IMR-90 (cell line): ENCODE measurements at regions not wholly inside any gene's neighbourhood (a gene's known extent, or its start where the extent isn't known, plus 50 kb on each side); places are given as distances from the start of the nearest gene placed in this dataset.

Source experiments
- ATAC-seq: fragments of 200-7000 bp; cut with Tn5 transposase; 2 replicates; pipeline ENCODE4 v1.9.1; 2020; ENCODE audit warnings: low read depth, mild to moderate bottlenecking, moderate library complexity
- BruUV-seq: library from RNA; stranded (reverse); fragments of 400-500 nt; replicated peaks from 2 replicates; lab custom pipeline; 2021; lab: Mats Ljungman, UMichigan
- CTCF ChIA-PET: fragments of 300-600 bp; formaldehyde crosslinking; extraction: SDS; loops from one replicate; lab custom pipeline; 2021; ENCODE audit warnings: antibody characterized with exemption; lab: Yijun Ruan, JAX
- POLR2A ChIA-PET: fragments of 300-600 bp; sonication (Branson Sonifier 250); formaldehyde crosslinking; loops from one replicate; lab custom pipeline; 2022; ENCODE audit warnings: antibody characterized with exemption; ENCODE audit not compliant: unreplicated experiment; lab: Charles Lee
- DNase-seq: peaks from one replicate; pipeline ENCODE4 v3.0.0; 2013
- H2AFZ ChIP-seq: replicated peaks from 2 replicates; pipeline ENCODE3; 2013; ENCODE audit warnings: low read length, mild to moderate bottlenecking; ENCODE audit not compliant: poor library complexity
- H2AK5ac ChIP-seq: 2 replicates; pipeline ENCODE4 v1.6.1; 2013; ENCODE audit warnings: low read depth, low read length, inconsistent platforms
- H2AK9ac ChIP-seq: replicated peaks from 2 replicates; pipeline ENCODE3; 2013; ENCODE audit warnings: mild to moderate bottlenecking, low read depth, low read length, moderate library complexity; ENCODE audit not compliant: poor library complexity
- H2BK120ac ChIP-seq: 2 replicates; pipeline ENCODE4 v1.6.1; 2013; ENCODE audit warnings: low read depth, low read length, inconsistent platforms
- H2BK15ac ChIP-seq: 3 replicates; pipeline ENCODE4 v1.6.1; 2013; ENCODE audit warnings: low read depth, low read length, inconsistent platforms
- H2BK20ac ChIP-seq: 2 replicates; pipeline ENCODE4 v1.6.1; 2013; ENCODE audit warnings: low read depth, mild to moderate bottlenecking, inconsistent platforms, low read length, moderate library complexity
- H2BK5ac ChIP-seq: 2 replicates; pipeline ENCODE4 v1.6.1; 2013; ENCODE audit warnings: mild to moderate bottlenecking, low read depth, low read length, inconsistent platforms; ENCODE audit not compliant: poor library complexity, severe bottlenecking
- H3K14ac ChIP-seq: replicated peaks from 2 replicates; pipeline ENCODE4 v1.6.1; 2013; ENCODE audit warnings: low read depth, low read length, inconsistent platforms
- H3K18ac ChIP-seq: 2 replicates; pipeline ENCODE4 v1.6.1; 2013; ENCODE audit warnings: low read depth, low read length, control low read depth
- H3K23ac ChIP-seq: 2 replicates; pipeline ENCODE4 v1.6.1; 2013; ENCODE audit warnings: low read depth, low read length, inconsistent platforms
- H3K27ac ChIP-seq: 2 replicates; pipeline ENCODE4 v1.5.1; 2013; ENCODE audit warnings: mild to moderate bottlenecking, control low read depth, low read length; ENCODE audit not compliant: insufficient read depth
- H3K27me3 ChIP-seq: 2 replicates; pipeline ENCODE4 v1.6.1; 2013; ENCODE audit warnings: low read length; ENCODE audit not compliant: control insufficient read depth, insufficient read depth
- H3K36me3 ChIP-seq: 2 replicates; pipeline ENCODE4 v1.6.1; 2013; ENCODE audit warnings: low read length, mixed read lengths; ENCODE audit not compliant: control insufficient read depth, insufficient read depth
- H3K4ac ChIP-seq: 2 replicates; pipeline ENCODE4 v1.6.1; 2013; ENCODE audit warnings: low read depth, low read length, inconsistent platforms
- H3K4me1 ChIP-seq: 2 replicates; pipeline ENCODE4 v1.6.1; 2013; ENCODE audit warnings: low read length, mixed read lengths; ENCODE audit not compliant: control insufficient read depth, insufficient read depth
- H3K4me2 ChIP-seq: 2 replicates; pipeline ENCODE4 v1.6.1; 2013; ENCODE audit warnings: low read depth, mild to moderate bottlenecking, control low read depth, low read length, moderate library complexity
- H3K4me3 ChIP-seq: 2 replicates; pipeline ENCODE4 v1.5.1; 2013; ENCODE audit warnings: low read depth, mild to moderate bottlenecking, control low read depth, low read length, moderate library complexity; ENCODE audit not compliant: insufficient read depth
- H3K56ac ChIP-seq: 2 replicates; pipeline ENCODE4 v1.6.1; 2013; ENCODE audit warnings: low read length, inconsistent platforms; ENCODE audit not compliant: insufficient read depth; ENCODE audit errors: extremely low read depth
- H3K79me1 ChIP-seq, 2 experiments: 2 replicates each; pipeline ENCODE4 v1.6.1; 2013; ENCODE audit warnings: low read length in 2 of 2, inconsistent platforms in 1 of 2, low read depth in 1 of 2
- H3K9ac ChIP-seq: 2 replicates; pipeline ENCODE4 v1.6.1; 2013; ENCODE audit warnings: low read depth, low read length, control low read depth
- H3K9me1 ChIP-seq: 2 replicates; pipeline ENCODE4 v1.6.1; 2013; ENCODE audit warnings: low read length, inconsistent platforms; ENCODE audit not compliant: insufficient read depth
- H3K9me3 ChIP-seq: 2 replicates; pipeline ENCODE4 v1.6.1; 2013; ENCODE audit warnings: low read length; ENCODE audit not compliant: control insufficient read depth, insufficient read depth
- H4K20me1 ChIP-seq: 2 replicates; pipeline ENCODE4 v1.6.1; 2013; ENCODE audit warnings: low read length, inconsistent platforms; ENCODE audit not compliant: insufficient read depth
- H4K5ac ChIP-seq: 2 replicates; pipeline ENCODE4 v1.6.1; 2013; ENCODE audit warnings: mild to moderate bottlenecking, low read depth, low read length, control low read depth
- H4K8ac ChIP-seq, 2 experiments: 2 replicates each; pipeline ENCODE4 v1.6.1; 2013; ENCODE audit warnings: low read depth in 2 of 2, low read length in 2 of 2, control low read depth in 1 of 2, inconsistent platforms in 1 of 2
- H4K91ac ChIP-seq: 2 replicates; pipeline ENCODE4 v1.6.1; 2013; ENCODE audit warnings: low read depth, low read length, inconsistent platforms; ENCODE audit not compliant: insufficient read depth
- BHLHE40 ChIP-seq: fragments of 150-350 bp; IDR thresholded peaks from 2 replicates; pipeline ENCODE4 v1.6.1; 2016; ENCODE audit warnings: mild to moderate bottlenecking, low read depth, low read length
- CEBPB ChIP-seq: IDR thresholded peaks from 2 replicates; pipeline ENCODE4 v1.6.1; 2012; ENCODE audit warnings: low read depth, low read length, improper control_type of control experiment
- CHD1 ChIP-seq: IDR thresholded peaks from 2 replicates; pipeline ENCODE4 v1.6.1; 2012; ENCODE audit warnings: low read depth, low read length, improper control_type of control experiment
- FOS ChIP-seq: fragments of 150-350 bp; IDR thresholded peaks from 2 replicates; pipeline ENCODE4 v1.6.1; 2016; ENCODE audit warnings: low read depth, low read length
- MAFK ChIP-seq: IDR thresholded peaks from 2 replicates; pipeline ENCODE4 v1.6.1; 2012; ENCODE audit warnings: low read depth, low read length, improper control_type of control experiment
- MAZ ChIP-seq: IDR thresholded peaks from 2 replicates; pipeline ENCODE4 v1.6.1; 2012; ENCODE audit warnings: low read depth, mild to moderate bottlenecking, low read length, improper control_type of control experiment, moderate library complexity, borderline replicate concordance
- MXI1 ChIP-seq: IDR thresholded peaks from 2 replicates; pipeline ENCODE4 v1.6.1; 2012; ENCODE audit warnings: low read depth, mild to moderate bottlenecking, low read length, moderate library complexity, borderline replicate concordance
- NFE2L2 ChIP-seq: fragments of 150-350 bp; IDR thresholded peaks from 2 replicates; pipeline ENCODE4 v1.6.1; 2016; ENCODE audit warnings: low read depth, mild to moderate bottlenecking, low read length
- POLR2A ChIP-seq: IDR thresholded peaks from 2 replicates; pipeline ENCODE4 v1.6.1; 2012; ENCODE audit warnings: mild to moderate bottlenecking, low read depth, low read length
- RAD21 ChIP-seq: IDR thresholded peaks from 2 replicates; pipeline ENCODE4 v1.6.1; 2012; ENCODE audit warnings: low read length, improper control_type of control experiment
- RCOR1 ChIP-seq: IDR thresholded peaks from 2 replicates; pipeline ENCODE4 v1.6.1; 2012; ENCODE audit warnings: mild to moderate bottlenecking, low read length, improper control_type of control experiment; ENCODE audit not compliant: insufficient replicate concordance
- RFX5 ChIP-seq: IDR thresholded peaks from 2 replicates; pipeline ENCODE4 v1.8.0; 2012; ENCODE audit warnings: low read depth, mild to moderate bottlenecking, low read length, moderate library complexity
- SMC3 ChIP-seq: fragments of 150-350 bp; IDR thresholded peaks from 2 replicates; pipeline ENCODE4 v1.6.1; 2016; ENCODE audit warnings: low read depth, mild to moderate bottlenecking, antibody characterized with exemption, low read length, moderate library complexity
- whole genome bisulfite sequencing, 2 experiments: methylation state at CpG; one replicate each; pipeline versions ENCODE4 v1.1.5 to v1.1.7; 2013; ENCODE audit warnings: missing lambda C conversion rate in 2 of 2; ENCODE audit not compliant: insufficient read length in 1 of 2; ENCODE audit errors: extremely low coverage in 2 of 2; 5-methylcytosine and 5-hydroxymethylcytosine counted together
- dilution Hi-C: fragments of 300-500 bp; cut with HindIII; formaldehyde crosslinking; loops from one replicate; pipeline ENCODE4 v1.14.3; 2018; ENCODE audit warnings: low sequenced_read_pairs; ENCODE audit not compliant: unreplicated experiment
- in situ Hi-C: fragments of 300-500 bp; cut with MboI; formaldehyde crosslinking; loops from 3 replicates; pipeline ENCODE4 v1.14.3; 2019; ENCODE audit warnings: low sequenced_read_pairs, inconsistent platforms, mixed read lengths
- intact Hi-C: fragments of 100-400 bp; cut with micrococcal nuclease; formaldehyde crosslinking; loops from 2 replicates; pipeline ENCODE4 v1.10.0; 2022
- TF ChIP-seq, protein P1 (sequence below): conservative IDR thresholded peaks from 2 replicates; pipeline ENCODE4 v1.5.1; 2012; ENCODE audit warnings: mild to moderate bottlenecking, low read depth, low read length, improper control_type of control experiment
- TF ChIP-seq, protein P2 (sequence below): fragments of 150-350 bp; IDR thresholded peaks from 2 replicates; pipeline ENCODE4 v1.6.1; 2017; ENCODE audit warnings: mild to moderate bottlenecking, antibody characterized with exemption, low read length, low read depth
- TF ChIP-seq, protein P3 (sequence below): fragments of 150-350 bp; IDR thresholded peaks from 2 replicates; pipeline ENCODE4 v1.6.1; 2016; ENCODE audit warnings: low read depth, mild to moderate bottlenecking, low read length, moderate library complexity, borderline replicate concordance

DNA sequence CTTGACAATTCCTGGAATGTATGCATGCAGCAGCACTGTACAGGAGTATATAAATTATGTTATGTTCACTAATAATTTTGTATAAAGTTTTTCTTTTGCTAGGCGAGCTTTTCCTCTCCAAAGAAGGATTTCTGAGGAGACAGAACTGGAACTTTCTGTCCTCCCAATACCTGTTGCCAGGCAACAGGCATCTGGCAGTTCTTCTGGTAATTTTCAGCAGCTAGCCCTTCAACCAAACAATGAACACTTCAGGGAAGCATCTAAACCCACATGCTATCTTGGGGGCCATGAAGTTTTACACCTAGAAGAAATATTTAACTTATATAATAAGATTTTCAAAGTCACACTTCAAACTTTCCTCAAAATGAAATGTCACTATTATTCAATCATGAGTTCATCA is 162.9 kb upstream of the SYT10 start:
- no peak overlapping the region for H3K4ac ChIP-seq
- H3K36me3 ChIP-seq = no peaks in the 10 kb centered on the region
- H3K9me1 ChIP-seq = no peaks in the 10 kb centered on the region
- in situ Hi-C loops (no loop called here), intact Hi-C loops (no loop called here), dilution Hi-C loops (no loop called here)
- no CpG with 5 or more reads among the region's 1 CpG for WGBS, 2 experiments
- ChIA-PET CTCF (no interaction called here), POLR2A (no interaction called here)
- no peaks in the 10 kb centered on the region for H4K20me1 ChIP-seq
- H3K27me3 ChIP-seq = no peaks in the 10 kb centered on the region
- H3K4me3 ChIP-seq = no peak overlapping the region
- no peak overlapping the region for H2AK9ac ChIP-seq
- DNase-seq = no peak
- no peak overlapping the region for H3K18ac ChIP-seq
- no peak overlapping the region for H3K14ac ChIP-seq
- no TSS peak for BruUV-seq
- H2BK20ac ChIP-seq = no peak overlapping the region
- H4K5ac ChIP-seq = no peak overlapping the region
- peaks cover 3% of the 10 kb centered on the region; the same call in 1 of the 2 replicates for H3K9me3 ChIP-seq
- no peak overlapping the region for H2BK15ac ChIP-seq
- no peaks in the 10 kb centered on the region for H3K4me1 ChIP-seq
- no peak overlapping the region for H2BK5ac ChIP-seq
- no peak overlapping the region for H3K23ac ChIP-seq
- no peak overlapping the region for H3K9ac ChIP-seq
- H3K27ac ChIP-seq = no peak overlapping the region
- H2BK120ac ChIP-seq = no peak overlapping the region
- no peaks in the 10 kb centered on the region for H3K79me1 ChIP-seq
- no peak overlapping the region for H2AK5ac ChIP-seq
- no peak overlapping the region for H4K8ac ChIP-seq
- no peak for TF ChIP-seq FOS
- no peak for TF ChIP-seq SMC3
- TF ChIP-seq NFE2L2 = no peak
- TF ChIP-seq POLR2A = no peak
- no peak for TF ChIP-seq MAZ
- no peak for TF ChIP-seq MAFK
- TF ChIP-seq BHLHE40 = no peak
- no peak for TF ChIP-seq RCOR1
- TF ChIP-seq CHD1 = no peak
- TF ChIP-seq RFX5 = no peak
- no peak for TF ChIP-seq MXI1
- TF ChIP-seq, protein P1, sequence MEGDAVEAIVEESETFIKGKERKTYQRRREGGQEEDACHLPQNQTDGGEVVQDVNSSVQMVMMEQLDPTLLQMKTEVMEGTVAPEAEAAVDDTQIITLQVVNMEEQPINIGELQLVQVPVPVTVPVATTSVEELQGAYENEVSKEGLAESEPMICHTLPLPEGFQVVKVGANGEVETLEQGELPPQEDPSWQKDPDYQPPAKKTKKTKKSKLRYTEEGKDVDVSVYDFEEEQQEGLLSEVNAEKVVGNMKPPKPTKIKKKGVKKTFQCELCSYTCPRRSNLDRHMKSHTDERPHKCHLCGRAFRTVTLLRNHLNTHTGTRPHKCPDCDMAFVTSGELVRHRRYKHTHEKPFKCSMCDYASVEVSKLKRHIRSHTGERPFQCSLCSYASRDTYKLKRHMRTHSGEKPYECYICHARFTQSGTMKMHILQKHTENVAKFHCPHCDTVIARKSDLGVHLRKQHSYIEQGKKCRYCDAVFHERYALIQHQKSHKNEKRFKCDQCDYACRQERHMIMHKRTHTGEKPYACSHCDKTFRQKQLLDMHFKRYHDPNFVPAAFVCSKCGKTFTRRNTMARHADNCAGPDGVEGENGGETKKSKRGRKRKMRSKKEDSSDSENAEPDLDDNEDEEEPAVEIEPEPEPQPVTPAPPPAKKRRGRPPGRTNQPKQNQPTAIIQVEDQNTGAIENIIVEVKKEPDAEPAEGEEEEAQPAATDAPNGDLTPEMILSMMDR = no peak
- no peak for TF ChIP-seq RAD21
- TF ChIP-seq, protein P2, sequence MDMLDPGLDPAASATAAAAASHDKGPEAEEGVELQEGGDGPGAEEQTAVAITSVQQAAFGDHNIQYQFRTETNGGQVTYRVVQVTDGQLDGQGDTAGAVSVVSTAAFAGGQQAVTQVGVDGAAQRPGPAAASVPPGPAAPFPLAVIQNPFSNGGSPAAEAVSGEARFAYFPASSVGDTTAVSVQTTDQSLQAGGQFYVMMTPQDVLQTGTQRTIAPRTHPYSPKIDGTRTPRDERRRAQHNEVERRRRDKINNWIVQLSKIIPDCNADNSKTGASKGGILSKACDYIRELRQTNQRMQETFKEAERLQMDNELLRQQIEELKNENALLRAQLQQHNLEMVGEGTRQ = no peak
- TF ChIP-seq, protein P3, sequence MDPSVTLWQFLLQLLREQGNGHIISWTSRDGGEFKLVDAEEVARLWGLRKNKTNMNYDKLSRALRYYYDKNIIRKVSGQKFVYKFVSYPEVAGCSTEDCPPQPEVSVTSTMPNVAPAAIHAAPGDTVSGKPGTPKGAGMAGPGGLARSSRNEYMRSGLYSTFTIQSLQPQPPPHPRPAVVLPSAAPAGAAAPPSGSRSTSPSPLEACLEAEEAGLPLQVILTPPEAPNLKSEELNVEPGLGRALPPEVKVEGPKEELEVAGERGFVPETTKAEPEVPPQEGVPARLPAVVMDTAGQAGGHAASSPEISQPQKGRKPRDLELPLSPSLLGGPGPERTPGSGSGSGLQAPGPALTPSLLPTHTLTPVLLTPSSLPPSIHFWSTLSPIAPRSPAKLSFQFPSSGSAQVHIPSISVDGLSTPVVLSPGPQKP = no peak
- no peak for TF ChIP-seq CEBPB
- H2AFZ ChIP-seq = no peak overlapping the region
- no peak overlapping the region for H3K4me2 ChIP-seq
- ATAC-seq = no peak
- no peak overlapping the region for H3K56ac ChIP-seq
- H4K91ac ChIP-seq = no peak overlapping the region
